ENCODE measurements at regions not wholly inside any gene's neighbourhood (a gene's known extent, or its start where the extent isn't known, plus 50 kb on each side); places are given as distances from the start of the nearest gene placed in this dataset.

- peak in 2 of 3 experiments; percentile 18 to 35 for TF ChIP-seq CTCF (optimal IDR thresholded peaks at IDR 0.05 in 1 of 3, IDR thresholded peaks at IDR 0.05 in 1 of 3, conservative IDR thresholded peaks at IDR 0.05 in 1 of 3; ENCODE audit: extremely low read depth in 1 of 3, insufficient read depth in 2 of 3, low read length in 3 of 3)
- TF ChIP-seq EZH2 (IDR thresholded peaks at IDR 0.05; ENCODE audit: low read length) = no peak
Measured at GRCh38 chr1:222928212-222928611, 113.4 kb downstream of the DISP1 start.

All from keratinocyte (primary cell).